Body of pancreas (tissue), 4 donors: ENCODE measurements at regions not wholly inside any gene's neighbourhood (a gene's known extent, or its start where the extent isn't known, plus 50 kb on each side); places are given as distances from the start of the nearest gene placed in this dataset.

Experiments
- CTCF ChIP-seq, 7 experiments: fragments of 450-650 bp in 4 of 7; fragments of 200-600 bp in 3 of 7; sonication (generic) in 3 of 7; IDR thresholded peaks; one replicate each; pipeline ENCODE4 v1.5.1; 2016 to 2019; ENCODE audit warnings: antibody characterized with exemption in 7 of 7
- POLR2A ChIP-seq, 3 donors: fragments of 450-650 bp; IDR thresholded peaks; one replicate each; pipeline ENCODE4 v1.6.1; 2016; ENCODE audit warnings: antibody characterized with exemption in 3 of 3, mild to moderate bottlenecking in 2 of 3

GRCh38 chr3:29169451-29169850 lies 111.4 kb upstream of the RBMS3 start:
- TF ChIP-seq CTCF (IDR thresholded peaks at IDR 0.05) (no peak), POLR2A (IDR thresholded peaks at IDR 0.05) (no peak)
